ENCODE measurements at regions not wholly inside any gene's neighbourhood (a gene's known extent, or its start where the extent isn't known, plus 50 kb on each side); places are given as distances from the start of the nearest gene placed in this dataset.

GRCh38 chr10:129334266-129334665, 132.8 kb upstream of the MGMT start:
- DNase-seq (ENCODE audit: low read depth), result no peak
- no peak for TF ChIP-seq CTCF (IDR thresholded peaks at IDR 0.05; ENCODE audit: insufficient read depth, low read length)
- no peak overlapping the region for H3K4me3 ChIP-seq (ENCODE audit: low read depth, low read length)

GRCh38 chr10:129335396-129335795, 131.6 kb upstream of the MGMT start:
- no peak overlapping the region for H3K4me3 ChIP-seq (ENCODE audit: low read depth, low read length)
- TF ChIP-seq CTCF (IDR thresholded peaks at IDR 0.05; ENCODE audit: insufficient read depth, low read length), result no peak
- DNase-seq (ENCODE audit: low read depth), result no peak

- DNase-seq (ENCODE audit: low read depth), result no peak
- H3K4me3 ChIP-seq (ENCODE audit: low read depth, low read length), result no peak overlapping the region
- TF ChIP-seq CTCF (IDR thresholded peaks at IDR 0.05; ENCODE audit: insufficient read depth, low read length), result no peak
Observed at GRCh38 chr10:129335942-129336341, 131.1 kb upstream of the MGMT start.

- TF ChIP-seq CTCF (IDR thresholded peaks at IDR 0.05; ENCODE audit: insufficient read depth, low read length), result no peak
- no peak for DNase-seq (ENCODE audit: low read depth)
- no peak overlapping the region for H3K4me3 ChIP-seq (ENCODE audit: low read depth, low read length)
Observed at GRCh38 chr10:129339191-129339590, 127.8 kb upstream of the MGMT start.

GRCh38 chr10:129339841-129340240, 127.2 kb upstream of the MGMT start:
- TF ChIP-seq CTCF (IDR thresholded peaks at IDR 0.05; ENCODE audit: insufficient read depth, low read length), result no peak
- no peak overlapping the region for H3K4me3 ChIP-seq (ENCODE audit: low read depth, low read length)
- DNase-seq (ENCODE audit: low read depth), result no peak

GRCh38 chr10:129341087-129341486, 126.0 kb upstream of the MGMT start:
- H3K4me3 ChIP-seq (ENCODE audit: low read depth, low read length), result no peak overlapping the region
- TF ChIP-seq CTCF (IDR thresholded peaks at IDR 0.05; ENCODE audit: insufficient read depth, low read length), result no peak
- DNase-seq (ENCODE audit: low read depth), result no peak

GRCh38 chr10:129342385-129342784, 124.7 kb upstream of the MGMT start:
- no peak for DNase-seq (ENCODE audit: low read depth)

More at GRCh38 chr10:129342385-129342784, 124.7 kb upstream of the MGMT start:
- no peak for TF ChIP-seq CTCF (IDR thresholded peaks at IDR 0.05; ENCODE audit: insufficient read depth, low read length)
- H3K4me3 ChIP-seq (ENCODE audit: low read depth, low read length), result no peak overlapping the region

Measured in fibroblast of the aortic adventitia (primary cell).